Psoas muscle (tissue), 7 donors: ENCODE measurements at regions not wholly inside any gene's neighbourhood (a gene's known extent, or its start where the extent isn't known, plus 50 kb on each side); places are given as distances from the start of the nearest gene placed in this dataset.

ENCODE experiments used
- ATAC-seq, 4 donors: fragments of 200-7000 bp; cut with Tn5 transposase; one replicate each; pipeline ENCODE4 v1.9.1; 2020; ENCODE audit warnings: moderate library complexity in 3 of 4, mild to moderate bottlenecking in 2 of 4
- DNase-seq, 2 donors: peaks; one replicate each; pipeline ENCODE4 v3.0.0-alpha.2; 2020
- H3K27ac ChIP-seq: fragments of 200-600 bp; one replicate; pipeline ENCODE4 v1.8.0; 2022
- H3K27me3 ChIP-seq, 3 donors: fragments of 200-600 bp in 1 of 3; one replicate each; pipeline versions ENCODE4 v1.6.1 to v1.8.0; 2013 to 2022; ENCODE audit warnings: low read length in 2 of 3, mild to moderate bottlenecking in 2 of 3, moderate library complexity in 1 of 3; ENCODE audit not compliant: insufficient read depth in 3 of 3
- H3K36me3 ChIP-seq, 2 donors: fragments of 200-600 bp in 1 of 2; one replicate each; pipeline versions ENCODE4 v1.6.1 to v1.8.0; 2013 to 2022; ENCODE audit warnings: low read depth in 1 of 2, mild to moderate bottlenecking in 1 of 2, moderate library complexity in 1 of 2; ENCODE audit not compliant: insufficient read depth in 1 of 2
- H3K4me1 ChIP-seq: fragments of 200-600 bp; one replicate; pipeline ENCODE4 v1.8.0; 2022
- H3K4me3 ChIP-seq: fragments of 200-600 bp; one replicate; pipeline ENCODE4 v1.8.0; 2022; ENCODE audit warnings: mild to moderate bottlenecking
- H3K9me3 ChIP-seq: fragments of 200-600 bp; one replicate; pipeline ENCODE4 v1.8.0; 2022
- CTCF ChIP-seq: fragments of 200-600 bp; IDR thresholded peaks from one replicate; pipeline ENCODE4 v1.8.0; 2022; ENCODE audit warnings: antibody characterized with exemption
- WGBS, 3 donors: extraction: QIAGEN DNeasy Blood & Tissue Kit; methylation state at CpG; one replicate each; pipeline versions ENCODE4 v1.1.6 to v1.1.7; 2013; 5-methylcytosine and 5-hydroxymethylcytosine counted together
- intact Hi-C, 2 donors: fragments of 100-400 bp; cut with DNase I; formaldehyde crosslinking; loops; one replicate each; pipeline versions ENCODE4 v1.11.0 to v1.14.2; 2022
- donor health status: healthy with polysubstance abuse.
- donor health status: DM: no; HTN: no; CAD: no; lungs with moderate emphysema.
- donor health status: Bipolar disorder and iron deficiency.
- donor health status: healthy.
- donor health status: DM: yes; HTN: yes; CAD: no.
- donor health status: DM: no; HTN: no; CAD: no.
- donor health status: DM: yes; HTN: yes; CAD: no.

- WGBS, 3 donors = 65 to 79% (median 73%) methylated on average over 1 of the region's 1 CpG
- Histone ChIP-seq H3K36me3 (no peaks in the 10 kb centered on the region), H3K9me3 (no peaks in the 10 kb centered on the region), H3K27me3 (no peaks in the 10 kb centered on the region), H3K4me3 (no peak overlapping the region), H3K4me1 (peaks cover 4% of the 10 kb centered on the region), H3K27ac (no peak overlapping the region)
- ATAC-seq (no peak), DNase-seq (no peak)
- intact Hi-C loops = no loop called here
- no peak for TF ChIP-seq CTCF
Measured at GRCh38 chr2:45178359-45178758, 169.1 kb upstream of the SIX2 start.

- no peak for ATAC-seq
- no peak overlapping the region for H3K4me3 ChIP-seq
- peaks cover 9% of the 10 kb centered on the region for H3K4me1 ChIP-seq
- no peaks in the 10 kb centered on the region for H3K27me3 ChIP-seq
- H3K36me3 ChIP-seq = no peaks in the 10 kb centered on the region
- TF ChIP-seq CTCF = no peak
- intact Hi-C loops = no loop called here
- no peak overlapping the region for H3K27ac ChIP-seq
- 69 to 77% (median 76%) methylated on average over 9 of the region's 9 CpGs for WGBS, 3 donors
- DNase-seq = no peak
- no peaks in the 10 kb centered on the region for H3K9me3 ChIP-seq
Measured at GRCh38 chr2:45177870-45178269, 168.6 kb upstream of the SIX2 start.

- no peak for DNase-seq
Measured at GRCh38 chr2:45176390-45176789, 167.1 kb upstream of the SIX2 start.

GRCh38 chr2:45173513-45173912 lies 164.3 kb upstream of the SIX2 start:
- H3K27me3 ChIP-seq = peaks cover 0 to 5% (median 0%) of the 10 kb centered on the region in 3 donors
- ATAC-seq = peak; percentile 81 to 88 (median 86)
- no peak for TF ChIP-seq CTCF
- 16 to 34% (median 30%) methylated on average over 2 of the region's 2 CpGs for WGBS, 3 donors
- no peak overlapping the region for H3K4me3 ChIP-seq
- peak in 1 of 2 donors; percentile 32 for DNase-seq
- intact Hi-C loops = loop anchor here in 1 of 2 donors (5.0 kb wide), 1 partner anchor 54 kb away; no protein-coding TSS in a partner anchor
- H3K9me3 ChIP-seq = no peaks in the 10 kb centered on the region
- H3K27ac ChIP-seq = peak overlapping the region; percentile 48
- H3K36me3 ChIP-seq = no peaks in the 10 kb centered on the region
- peaks cover 11% of the 10 kb centered on the region for H3K4me1 ChIP-seq

More at GRCh38 chr2:45176390-45176789, 167.1 kb upstream of the SIX2 start:
- intact Hi-C loops = no loop called here
- no peaks in the 10 kb centered on the region for H3K9me3 ChIP-seq
- H3K4me1 ChIP-seq = peaks cover 11% of the 10 kb centered on the region
- no peak for TF ChIP-seq CTCF
- no peak overlapping the region for H3K27ac ChIP-seq
- H3K27me3 ChIP-seq = no peaks in the 10 kb centered on the region
- no peak for ATAC-seq
- H3K36me3 ChIP-seq = no peaks in the 10 kb centered on the region
- no peak overlapping the region for H3K4me3 ChIP-seq

GRCh38 chr2:45172760-45173392 lies 163.6 kb upstream of the SIX2 start:
- Histone ChIP-seq H3K9me3 (no peaks in the 10 kb centered on the region), H3K27me3 (peaks cover 0 to 5% (median 0%) of the 10 kb centered on the region in 3 donors), H3K27ac (peak overlapping the region; percentile 48), H3K36me3 (no peaks in the 10 kb centered on the region), H3K4me3 (no peak overlapping the region), H3K4me1 (peaks cover 11% of the 10 kb centered on the region)
- ATAC-seq (no peak), DNase-seq (no peak)
- intact Hi-C loops = loop anchor here in 1 of 2 donors (5.0 kb wide), 1 partner anchor 54 kb away; no protein-coding TSS in a partner anchor
- 91 to 92% (median 91%) methylated on average over 2 of the region's 2 CpGs for WGBS, 3 donors
- TF ChIP-seq CTCF = no peak
